HG02610 (cell line): ENCODE measurements at regions not wholly inside any gene's neighbourhood (a gene's known extent, or its start where the extent isn't known, plus 50 kb on each side); places are given as distances from the start of the nearest gene placed in this dataset.

Experiments used
- ATAC-seq: cut with Tn5 transposase; IDR thresholded peaks from one replicate; pipeline ENCODE4 v1.9.1; 2021; ENCODE audit warnings: mild to moderate bottlenecking, moderate library complexity; ENCODE audit not compliant: unreplicated experiment

DNA sequence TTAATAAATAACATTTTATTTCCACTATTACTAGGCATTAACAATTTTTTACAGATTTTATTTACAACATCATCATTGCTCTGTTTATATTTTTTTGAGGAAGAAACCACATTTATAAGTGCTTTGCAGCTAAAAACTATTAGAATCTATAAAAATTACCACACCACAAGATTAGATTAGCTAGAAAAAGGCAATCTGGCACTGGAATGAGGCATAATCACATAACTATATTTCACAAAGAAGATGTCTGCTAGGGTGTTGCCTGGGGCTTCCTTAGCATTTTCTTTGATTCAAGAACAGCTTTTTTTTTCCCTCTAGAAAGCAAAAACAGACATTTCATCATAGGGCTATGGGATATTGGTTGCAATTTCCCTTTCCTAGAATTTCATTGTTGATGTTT lies 2169.2 kb downstream of the MRPL39 start:
- no peak for ATAC-seq

DNA sequence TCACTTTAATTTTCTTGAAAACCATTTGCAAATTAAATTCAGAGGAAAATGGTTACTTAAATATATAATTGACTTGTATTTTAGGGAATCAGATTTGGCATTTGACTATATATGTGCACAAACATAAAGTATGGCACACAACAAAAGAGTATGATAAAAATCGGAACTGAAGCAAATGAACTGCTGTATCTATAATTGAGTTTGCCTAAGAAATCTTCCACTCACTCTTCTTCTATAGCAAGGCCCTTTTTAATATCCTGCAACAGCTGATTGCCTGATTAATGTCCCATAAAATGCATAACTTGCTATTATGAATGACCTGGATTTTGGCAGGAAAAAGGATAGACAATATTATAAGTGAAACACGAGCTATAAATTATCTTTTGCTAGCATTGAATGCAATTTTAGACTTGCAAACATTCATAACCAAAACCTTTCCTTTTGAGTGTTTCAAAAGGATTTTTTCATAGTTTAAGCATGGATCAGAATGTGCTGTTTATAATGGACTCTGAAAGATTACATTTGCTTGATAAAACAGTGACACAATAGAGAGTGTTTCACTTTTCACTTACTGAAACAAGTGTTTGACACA lies 2204.3 kb downstream of the MRPL39 start:
- ATAC-seq: no peak

DNA sequence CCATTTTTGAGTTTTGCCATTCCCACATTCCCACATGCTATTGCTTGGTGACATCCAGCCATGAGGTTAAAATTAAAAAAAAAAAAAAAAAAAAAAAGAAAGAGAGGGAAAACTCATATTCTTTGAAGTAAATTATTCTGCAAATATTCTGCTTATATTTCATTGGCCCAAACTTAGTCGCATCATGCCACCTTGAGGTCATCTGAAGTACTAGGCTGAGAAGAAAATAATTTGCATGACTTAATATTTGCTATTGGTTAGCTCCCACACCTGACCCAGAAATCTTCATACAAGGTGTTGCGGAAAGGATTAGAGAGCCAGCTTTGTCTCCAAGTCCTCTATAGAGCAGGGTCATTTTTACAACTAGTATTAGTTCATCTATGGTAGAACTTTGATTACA lies 2206.0 kb downstream of the MRPL39 start:
- no peak for ATAC-seq

DNA sequence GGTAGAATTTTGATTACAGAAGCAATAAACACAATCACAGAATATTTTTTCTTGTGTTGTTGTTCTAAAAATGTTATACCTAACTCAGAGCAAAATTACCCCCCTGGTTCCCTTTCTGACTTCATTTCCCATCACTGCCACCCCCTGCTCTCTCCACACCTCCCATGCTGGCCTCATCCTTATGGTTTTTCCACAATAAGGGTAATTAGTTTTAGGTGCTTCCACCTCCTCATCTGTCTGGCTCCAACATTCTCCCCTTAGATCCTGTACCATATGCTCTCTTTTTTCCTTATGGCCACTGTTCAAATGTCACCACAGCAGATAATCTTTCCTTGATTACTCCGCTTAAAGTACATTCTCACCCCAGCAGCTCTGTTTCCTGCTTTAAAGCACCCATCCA lies 2208.6 kb downstream of the MRPL39 start:
- no peak for ATAC-seq

DNA sequence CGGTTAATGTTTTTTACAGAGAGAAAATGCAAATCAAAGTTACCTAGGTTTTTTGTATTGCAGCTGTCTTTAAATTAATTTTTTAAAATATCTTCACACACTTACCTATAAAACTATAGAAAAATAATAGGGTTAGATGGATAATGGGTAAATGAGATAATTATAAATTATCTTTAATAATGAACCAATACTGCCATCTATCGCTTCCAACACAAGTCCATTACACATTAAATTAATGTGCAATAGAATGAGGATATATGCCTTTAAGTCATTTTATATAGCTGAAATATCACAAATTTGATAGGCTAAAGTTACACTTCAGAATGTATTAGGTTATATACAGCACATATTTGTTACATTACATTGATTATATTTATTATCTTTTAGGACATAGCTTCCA lies 2212.8 kb downstream of the MRPL39 start:
- ATAC-seq: no peak

DNA sequence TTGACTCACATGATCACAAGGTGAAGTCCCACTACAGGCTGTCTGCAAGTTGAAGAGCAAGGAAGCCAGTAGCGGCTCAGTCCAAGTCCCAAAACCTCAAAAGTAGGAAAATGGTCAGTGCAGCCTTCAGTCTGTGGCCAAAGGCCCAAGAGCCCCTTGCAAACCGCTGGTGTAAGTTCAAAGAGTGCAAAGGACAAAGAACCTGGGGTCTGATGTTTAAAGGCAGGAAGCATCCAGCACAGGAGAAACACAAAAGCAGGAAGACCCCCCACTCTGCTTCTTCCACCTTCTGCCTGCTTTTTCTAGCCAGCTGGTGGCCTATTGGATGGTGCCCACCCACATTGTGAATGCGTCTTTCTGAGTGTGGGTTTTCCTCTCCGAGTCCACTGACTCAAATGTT lies 2222.6 kb downstream of the MRPL39 start:
- ATAC-seq: no peak

DNA sequence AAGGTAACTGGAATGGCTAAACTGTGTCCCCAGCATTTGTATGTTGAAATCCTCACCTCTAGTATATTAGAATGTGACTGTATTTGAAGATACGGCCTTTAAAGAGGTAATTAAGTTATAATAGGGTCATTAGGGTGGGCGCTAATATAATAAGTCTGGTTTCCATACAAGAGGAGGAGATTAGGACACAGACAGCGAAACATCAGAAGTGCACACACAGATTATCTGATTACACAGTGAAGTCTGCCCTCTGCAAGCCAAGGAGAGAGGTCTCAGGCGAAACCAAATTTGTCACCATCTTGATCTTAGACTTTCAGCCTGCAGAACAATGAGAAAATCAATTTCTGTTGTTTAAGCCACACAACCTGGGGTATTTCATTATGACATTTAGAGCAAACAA lies 2233.1 kb downstream of the MRPL39 start:
- no peak for ATAC-seq

DNA sequence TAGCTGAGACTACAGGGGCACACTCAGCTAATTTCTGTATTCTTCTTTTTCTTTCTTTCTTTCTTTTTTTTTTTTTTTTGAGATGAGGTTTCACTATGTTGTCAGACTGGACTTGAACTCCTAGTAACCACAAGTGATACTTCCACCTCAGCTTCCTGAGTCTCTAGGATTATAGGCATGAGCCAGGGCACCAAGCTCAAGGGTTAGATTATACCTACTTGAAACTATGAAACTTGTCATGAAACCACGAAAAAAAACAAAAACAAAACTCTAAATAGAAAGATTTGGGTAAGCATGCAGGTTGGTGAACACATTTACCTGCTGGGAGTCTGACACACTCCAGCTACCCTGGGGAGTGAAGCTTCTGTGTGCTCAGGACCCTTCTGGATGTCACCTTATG lies 2250.4 kb downstream of the MRPL39 start:
- no peak for ATAC-seq

DNA sequence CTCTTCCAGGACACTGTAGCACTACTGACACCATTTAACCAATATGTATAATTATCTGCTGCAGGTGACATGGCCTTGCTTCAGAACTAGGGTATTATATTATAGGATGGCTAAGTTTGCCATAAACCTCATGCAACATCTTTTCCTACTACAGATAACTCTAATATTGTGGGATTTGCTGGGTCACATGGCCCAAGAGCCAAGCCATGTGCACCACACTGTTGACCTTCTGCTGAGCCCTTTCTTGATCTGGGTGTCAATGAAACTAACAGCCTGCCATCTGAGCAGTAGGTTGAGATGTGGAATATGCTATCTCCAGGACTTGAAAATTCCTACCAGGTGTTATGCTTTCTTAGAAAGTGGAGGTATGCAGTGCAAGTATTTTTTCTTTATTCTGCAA lies 2291.1 kb downstream of the MRPL39 start:
- ATAC-seq: no peak

DNA sequence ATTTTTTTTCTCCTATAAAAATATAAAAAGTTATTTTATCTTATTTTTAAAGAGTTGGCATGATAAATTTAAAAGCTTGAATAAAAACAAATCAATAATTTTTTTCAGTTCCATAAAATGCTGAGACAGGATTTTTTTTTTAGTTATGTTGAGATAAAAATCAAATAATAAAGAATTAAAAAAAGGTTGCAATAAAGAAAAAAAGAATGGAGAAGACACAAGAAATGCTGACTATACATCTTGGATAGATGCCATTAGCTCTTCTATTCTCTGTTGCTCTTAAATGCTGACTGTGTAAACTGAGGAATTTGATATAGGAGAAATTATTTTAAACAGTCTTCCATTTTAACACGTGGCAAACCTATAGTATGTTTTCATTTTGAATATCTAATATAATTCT lies 2298.5 kb downstream of the MRPL39 start:
- no peak for ATAC-seq

DNA sequence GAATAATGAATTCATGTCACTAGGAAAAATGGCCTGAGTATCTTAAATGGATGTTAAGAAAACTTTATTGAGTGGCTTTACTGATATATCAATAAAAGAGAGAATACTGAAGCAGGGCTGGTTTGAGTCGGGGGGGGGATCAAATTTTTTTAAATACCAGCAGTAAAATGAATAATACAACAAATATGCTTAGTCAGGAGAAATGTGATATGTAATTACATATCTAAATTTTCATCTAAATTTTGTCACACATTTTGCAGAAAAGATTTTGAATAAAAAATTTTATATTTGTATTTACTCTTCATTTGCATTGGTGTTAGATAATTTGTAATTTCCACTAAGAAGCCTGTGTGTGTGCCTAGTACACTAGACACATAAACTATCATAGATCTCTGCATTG lies 2300.2 kb downstream of the MRPL39 start:
- no peak for ATAC-seq

DNA sequence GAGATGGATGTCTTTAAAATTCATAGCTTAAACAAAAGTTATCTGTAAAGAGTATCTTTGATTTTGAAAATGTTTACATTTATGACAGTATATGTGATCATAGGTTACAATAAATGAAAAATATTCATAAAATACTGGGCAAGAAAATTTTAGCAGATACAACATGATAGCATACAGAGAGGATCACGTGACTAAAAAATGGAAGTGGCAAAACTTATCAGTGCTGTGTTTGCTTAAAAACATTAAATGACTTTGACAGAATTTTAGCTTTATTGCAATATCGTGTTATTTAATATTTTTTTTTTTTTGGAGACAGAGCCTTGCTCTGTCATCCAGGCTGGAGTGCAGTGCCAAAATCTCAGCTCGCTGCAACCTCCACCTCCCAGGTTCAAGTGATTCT lies 2294.1 kb downstream of the NCAM2 start:
- no peak for ATAC-seq

DNA sequence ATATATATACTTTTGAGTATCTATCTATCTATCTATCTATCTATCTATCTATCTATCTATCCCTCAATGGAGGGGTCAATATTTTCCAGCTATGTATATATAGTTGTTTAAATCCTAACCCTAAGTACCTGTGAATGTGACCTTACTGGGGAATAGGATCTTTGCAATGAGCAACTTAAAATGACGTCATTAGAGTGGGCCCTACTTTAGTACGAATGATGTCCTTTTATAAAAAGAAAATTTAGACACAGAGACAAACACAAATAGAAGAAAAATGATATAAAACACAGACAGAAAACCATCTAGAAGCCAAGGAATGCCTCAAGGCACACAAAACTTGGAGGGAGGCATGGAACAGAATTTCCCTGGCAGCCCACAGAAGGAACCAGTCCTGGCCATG lies 2283.7 kb downstream of the NCAM2 start:
- no peak for ATAC-seq

DNA sequence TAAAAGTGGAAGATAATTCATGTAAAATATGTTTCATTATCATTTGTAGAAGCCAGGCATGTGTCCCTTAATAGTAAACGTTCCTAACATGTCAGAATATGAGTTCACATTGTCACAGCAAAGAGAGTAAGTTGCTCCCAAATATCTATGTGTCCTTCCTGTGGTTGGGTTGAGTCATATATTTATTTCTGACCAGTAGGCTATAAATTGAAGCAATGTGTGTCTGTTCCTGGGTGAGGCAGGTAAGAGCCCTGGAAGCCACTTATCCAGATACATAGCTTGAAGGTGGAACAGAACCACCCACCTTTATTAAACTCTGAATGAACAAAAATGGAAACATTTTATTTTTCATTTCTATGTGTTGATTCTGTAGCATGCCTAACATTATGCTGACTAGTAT lies 2251.6 kb downstream of the NCAM2 start:
- ATAC-seq: no peak

DNA sequence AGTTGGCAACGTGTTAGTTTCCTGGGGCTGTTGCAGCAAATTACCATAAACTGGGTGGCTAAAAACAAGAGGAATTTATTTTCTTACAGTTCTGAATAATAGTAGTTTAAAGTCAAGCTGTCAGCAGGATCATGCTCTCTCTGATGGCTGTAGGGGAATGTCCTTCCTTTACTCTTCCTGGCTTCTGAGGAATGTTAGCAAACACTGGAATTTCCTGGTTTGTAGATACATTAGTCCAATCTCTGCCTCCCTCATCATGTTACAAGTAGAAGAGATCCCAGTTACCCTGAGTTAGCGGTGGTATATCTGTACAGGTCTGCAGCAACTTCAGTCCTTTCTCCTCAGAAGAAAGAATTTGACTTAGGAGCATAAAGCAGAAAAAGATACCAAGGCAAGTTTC lies 2249.1 kb downstream of the NCAM2 start:
- ATAC-seq: no peak

DNA sequence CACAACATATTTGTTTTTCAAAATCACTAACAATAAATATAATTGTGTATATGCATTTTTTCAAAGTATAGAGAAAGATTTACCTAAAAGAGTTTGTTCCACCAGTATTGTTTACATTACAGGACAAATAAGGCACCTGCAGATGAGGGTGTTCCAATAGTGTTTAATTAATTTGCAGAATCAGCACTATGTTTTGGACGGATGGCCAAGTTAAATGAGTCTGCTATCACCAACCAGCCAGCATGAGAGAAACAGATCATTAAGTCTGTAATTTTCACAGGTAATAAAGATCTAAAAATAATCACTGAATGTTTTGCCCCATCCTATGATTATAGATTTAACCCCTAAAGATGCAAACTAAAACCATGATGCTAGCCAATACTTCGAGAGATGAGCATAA lies 2247.0 kb downstream of the NCAM2 start:
- ATAC-seq: no peak

DNA sequence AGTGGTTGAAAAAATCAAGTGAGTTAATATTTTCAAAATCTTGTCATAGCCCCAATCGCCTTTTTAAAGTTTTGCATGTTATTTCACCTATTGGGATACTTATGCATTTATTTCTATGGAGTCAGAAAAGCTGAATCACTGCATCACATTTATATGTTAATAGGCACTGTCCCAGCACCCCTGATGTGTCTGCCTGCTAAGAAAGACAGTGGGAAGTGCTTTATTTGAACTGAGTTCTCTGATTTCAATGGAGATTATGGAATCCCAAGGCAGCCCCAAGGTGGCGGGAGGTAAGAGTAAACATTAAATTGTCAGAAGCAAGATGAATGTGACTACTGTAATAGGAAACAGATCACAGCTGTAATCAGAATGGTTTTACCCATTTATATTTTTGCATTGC lies 2225.7 kb downstream of the NCAM2 start:
- ATAC-seq: no peak

DNA sequence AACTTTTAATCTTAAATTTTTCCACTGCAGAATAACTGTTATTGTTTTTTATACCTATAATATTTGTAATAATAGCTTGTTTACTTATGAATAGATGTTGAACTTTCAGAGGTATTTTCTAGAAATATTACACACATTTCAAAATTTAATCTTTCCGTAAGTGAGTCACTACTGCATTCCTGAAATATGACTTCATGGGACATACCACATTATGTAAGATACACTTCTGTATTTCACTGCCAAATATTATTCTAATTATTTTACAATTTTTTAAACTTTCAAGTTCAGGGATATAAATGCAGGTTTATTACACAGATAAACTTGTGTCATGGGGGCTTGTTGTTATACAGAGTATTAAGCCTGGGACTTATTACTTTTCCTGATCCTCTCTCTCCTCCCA lies 2220.5 kb downstream of the NCAM2 start:
- ATAC-seq: no peak

DNA sequence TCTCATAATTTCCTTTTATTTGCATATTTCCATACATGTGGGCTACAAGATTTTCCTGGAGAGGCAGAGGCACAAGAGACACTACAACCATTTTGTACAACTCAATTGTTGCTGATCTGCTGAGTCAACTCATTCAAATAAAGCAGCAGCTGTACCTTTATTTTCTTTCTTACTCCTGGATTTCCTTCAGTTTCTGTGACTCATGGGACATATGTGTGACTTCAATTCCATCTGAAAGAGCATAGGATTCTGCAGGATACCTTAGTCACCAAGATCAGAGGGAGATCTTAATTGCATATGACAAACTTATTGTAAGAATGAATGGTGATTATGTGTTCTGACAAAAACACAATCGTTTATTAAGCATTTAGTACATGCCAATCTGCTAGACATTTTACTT lies 2219.4 kb downstream of the NCAM2 start:
- ATAC-seq: no peak

DNA sequence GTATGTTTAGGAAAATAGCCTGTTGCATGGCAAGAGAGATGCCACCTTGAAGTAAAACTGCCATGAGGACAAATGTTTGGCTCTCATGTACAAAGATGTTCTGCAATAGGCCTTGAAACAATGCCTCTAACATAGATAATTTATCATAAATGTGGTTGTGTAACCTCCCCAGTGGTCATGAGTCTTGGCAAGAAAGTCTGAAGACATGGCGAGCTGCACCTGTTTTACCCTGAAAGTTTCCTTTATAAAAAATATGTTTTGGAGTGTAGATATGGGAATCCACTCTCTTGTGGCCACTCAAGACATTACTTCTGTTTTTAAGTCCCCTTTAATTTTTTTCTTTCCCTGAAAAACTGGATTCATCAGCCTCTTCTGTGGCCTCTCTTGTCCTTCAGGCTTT lies 2217.1 kb downstream of the NCAM2 start:
- no peak for ATAC-seq
